Activated CD4-positive, alpha-beta T cell treated with anti-CD3 and anti-CD28 coated beads, Interleukin-2, Interleukin-6, amounts not matched to agents 100 ng/mL and 50 ng/mL, durations not matched to agents 16 hours and 8 hours (primary cell): ENCODE measurements at regions not wholly inside any gene's neighbourhood (a gene's known extent, or its start where the extent isn't known, plus 50 kb on each side); places are given as distances from the start of the nearest gene placed in this dataset.

ENCODE experiments used
- DNase-seq: peaks from one replicate; pipeline ENCODE4 v3.0.0-alpha.2; 2020

GRCh38 chr4:165723051-165723795, 149.8 kb upstream of the TLL1 start:
- DNase-seq, result no peak

- no peak for DNase-seq
Measured at GRCh38 chr4:165724786-165725185, 148.3 kb upstream of the TLL1 start.

- DNase-seq, result no peak
Measured at GRCh38 chr4:165725352-165725751, 147.7 kb upstream of the TLL1 start.

GRCh38 chr4:165726831-165727230, 146.2 kb upstream of the TLL1 start:
- no peak for DNase-seq

- DNase-seq, result no peak
Measured at GRCh38 chr4:165737309-165737972, 135.6 kb upstream of the TLL1 start.

- no peak for DNase-seq
Measured at GRCh38 chr4:165738571-165738970, 134.5 kb upstream of the TLL1 start.

GRCh38 chr4:165740911-165741310, 132.1 kb upstream of the TLL1 start:
- DNase-seq, result no peak

- DNase-seq, result no peak
Measured at GRCh38 chr4:165743422-165743821, 129.6 kb upstream of the TLL1 start.

- DNase-seq, result no peak
Measured at GRCh38 chr4:165744370-165744769, 128.7 kb upstream of the TLL1 start.

GRCh38 chr4:165748321-165748720, 124.7 kb upstream of the TLL1 start:
- no peak for DNase-seq

GRCh38 chr4:165751882-165752281, 121.2 kb upstream of the TLL1 start:
- DNase-seq, result no peak

GRCh38 chr4:165754664-165755063, 118.4 kb upstream of the TLL1 start:
- no peak for DNase-seq

- DNase-seq, result no peak
Measured at GRCh38 chr4:165756836-165757235, 116.2 kb upstream of the TLL1 start.

- DNase-seq, result no peak
Measured at GRCh38 chr4:165757451-165757850, 115.6 kb upstream of the TLL1 start.

GRCh38 chr4:165758086-165758485, 115.0 kb upstream of the TLL1 start:
- DNase-seq, result no peak

- no peak for DNase-seq
Measured at GRCh38 chr4:165760182-165760581, 112.9 kb upstream of the TLL1 start.

GRCh38 chr4:165761963-165762362, 111.1 kb upstream of the TLL1 start:
- no peak for DNase-seq

- DNase-seq, result no peak
Measured at GRCh38 chr4:165763640-165764039, 109.4 kb upstream of the TLL1 start.

GRCh38 chr4:165765053-165765452, 108.0 kb upstream of the TLL1 start:
- no peak for DNase-seq

GRCh38 chr4:165766018-165766417, 107.0 kb upstream of the TLL1 start:
- no peak for DNase-seq

GRCh38 chr4:165766976-165767375, 106.1 kb upstream of the TLL1 start:
- DNase-seq, result no peak

GRCh38 chr4:165767671-165768070, 105.4 kb upstream of the TLL1 start:
- DNase-seq, result no peak

GRCh38 chr4:165768281-165768680, 104.8 kb upstream of the TLL1 start:
- DNase-seq, result no peak

- DNase-seq, result no peak
Measured at GRCh38 chr4:165774326-165774725, 98.7 kb upstream of the TLL1 start.
